Central memory CD8-positive, alpha-beta T cell (primary cell): ENCODE measurements at regions not wholly inside any gene's neighbourhood (a gene's known extent, or its start where the extent isn't known, plus 50 kb on each side); places are given as distances from the start of the nearest gene placed in this dataset.

Experiments used
- ATAC-seq: fragments of 150-1000 bp; cut with Tn5 transposase; replicated peaks from 2 replicates; pipeline ENCODE4 v1.10.0; 2022; ENCODE audit warnings: mild to moderate bottlenecking, moderate FRiP score, moderate number of reproducible peaks; ENCODE audit not compliant: poor library complexity, severe bottlenecking; ENCODE audit errors: extremely low read depth
- DNase-seq, 2 donors: peaks; one replicate each; pipeline ENCODE4 v3.0.0; 2021; ENCODE audit warnings: low spot score in 2 of 2
- H3K27ac Mint-ChIP-seq: one replicate; pipeline ENCODE4 v1.8.0; 2022; ENCODE audit warnings: low read depth, mild to moderate bottlenecking, moderate library complexity, mixed read lengths
- H3K27me3 Mint-ChIP-seq: one replicate; pipeline ENCODE4 v1.8.0; 2022; ENCODE audit warnings: mixed read lengths
- H3K36me3 Mint-ChIP-seq: one replicate; pipeline ENCODE4 v1.8.0; 2022; ENCODE audit warnings: mild to moderate bottlenecking, moderate library complexity, mixed read lengths; ENCODE audit not compliant: insufficient read depth
- H3K4me1 Mint-ChIP-seq: one replicate; pipeline ENCODE4 v1.8.0; 2022; ENCODE audit warnings: mixed read lengths
- H3K4me3 Mint-ChIP-seq: one replicate; pipeline ENCODE4 v1.8.0; 2022; ENCODE audit warnings: mild to moderate bottlenecking, moderate library complexity, mixed read lengths
- H3K9me3 Mint-ChIP-seq: one replicate; pipeline ENCODE4 v1.8.0; 2022; ENCODE audit warnings: mixed read lengths

GRCh38 chr9:26043431-26043830 lies 365.2 kb upstream of the TUSC1 start:
- Mint-ChIP-seq H3K4me3 (no peak overlapping the region), H3K9me3 (no peaks in the 10 kb centered on the region), H3K36me3 (no peaks in the 10 kb centered on the region), H3K27me3 (no peaks in the 10 kb centered on the region), H3K4me1 (no peaks in the 10 kb centered on the region), H3K27ac (no peak overlapping the region)
- no peak for ATAC-seq
- DNase-seq: no peak

GRCh38 chr9:26034786-26035185 lies 356.5 kb upstream of the TUSC1 start:
- H3K36me3 Mint-ChIP-seq: no peaks in the 10 kb centered on the region
- DNase-seq (no peak), ATAC-seq (no peak)
- peaks cover 16% of the 10 kb centered on the region for H3K9me3 Mint-ChIP-seq
- H3K27me3 Mint-ChIP-seq: no peaks in the 10 kb centered on the region
- no peaks in the 10 kb centered on the region for H3K4me1 Mint-ChIP-seq
- H3K27ac Mint-ChIP-seq: no peak overlapping the region
- H3K4me3 Mint-ChIP-seq: no peak overlapping the region

- Mint-ChIP-seq H3K27ac (no peak overlapping the region), H3K36me3 (no peaks in the 10 kb centered on the region), H3K4me3 (no peak overlapping the region), H3K27me3 (no peaks in the 10 kb centered on the region), H3K4me1 (no peaks in the 10 kb centered on the region), H3K9me3 (peaks cover 16% of the 10 kb centered on the region)
- ATAC-seq (no peak), DNase-seq (no peak)
Measured at GRCh38 chr9:26033336-26033735, 355.1 kb upstream of the TUSC1 start.

- H3K9me3 Mint-ChIP-seq: no peaks in the 10 kb centered on the region
- H3K27me3 Mint-ChIP-seq: no peaks in the 10 kb centered on the region
- H3K27ac Mint-ChIP-seq: no peak overlapping the region
- DNase-seq (no peak), ATAC-seq (no peak)
- H3K4me1 Mint-ChIP-seq: no peaks in the 10 kb centered on the region
- H3K36me3 Mint-ChIP-seq: no peaks in the 10 kb centered on the region
- H3K4me3 Mint-ChIP-seq: no peak overlapping the region
Measured at GRCh38 chr9:26026423-26027100, 348.3 kb upstream of the TUSC1 start.

GRCh38 chr9:26013199-26013598 lies 335.0 kb upstream of the TUSC1 start:
- DNase-seq (no peak), ATAC-seq (no peak)
- Mint-ChIP-seq H3K4me3 (no peak overlapping the region), H3K27ac (no peak overlapping the region), H3K27me3 (no peaks in the 10 kb centered on the region), H3K4me1 (no peaks in the 10 kb centered on the region), H3K36me3 (no peaks in the 10 kb centered on the region), H3K9me3 (peaks cover 13% of the 10 kb centered on the region)

GRCh38 chr9:26012797-26013196 lies 334.6 kb upstream of the TUSC1 start:
- Mint-ChIP-seq H3K4me3 (no peak overlapping the region), H3K4me1 (no peaks in the 10 kb centered on the region), H3K27me3 (no peaks in the 10 kb centered on the region), H3K27ac (no peak overlapping the region), H3K9me3 (peaks cover 9% of the 10 kb centered on the region), H3K36me3 (no peaks in the 10 kb centered on the region)
- ATAC-seq (no peak), DNase-seq (no peak)

DNA sequence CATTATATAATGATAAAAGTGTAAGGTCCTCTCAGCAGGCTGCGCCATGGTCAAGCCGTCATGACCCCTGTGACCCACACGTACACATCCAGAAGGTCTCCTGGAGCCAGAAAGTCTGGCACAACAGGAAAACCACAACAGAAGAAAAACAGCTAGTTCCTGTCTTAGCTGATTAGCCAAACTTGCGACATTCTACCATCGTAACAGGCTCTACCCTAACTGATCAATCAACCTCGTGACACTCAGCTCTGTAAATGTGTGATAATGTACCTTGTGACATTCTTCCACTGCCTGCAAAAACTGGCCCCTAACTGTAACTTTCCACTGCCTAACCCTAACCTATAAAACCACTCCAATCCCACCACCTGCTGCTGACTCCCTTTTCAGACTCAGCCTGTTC lies 316.4 kb upstream of the TUSC1 start:
- Mint-ChIP-seq H3K36me3 (peaks cover 2% of the 10 kb centered on the region), H3K4me1 (no peaks in the 10 kb centered on the region), H3K4me3 (no peak overlapping the region), H3K9me3 (peaks cover 33% of the 10 kb centered on the region), H3K27me3 (no peaks in the 10 kb centered on the region), H3K27ac (no peak overlapping the region)
- DNase-seq: no peak
- no peak for ATAC-seq

DNA sequence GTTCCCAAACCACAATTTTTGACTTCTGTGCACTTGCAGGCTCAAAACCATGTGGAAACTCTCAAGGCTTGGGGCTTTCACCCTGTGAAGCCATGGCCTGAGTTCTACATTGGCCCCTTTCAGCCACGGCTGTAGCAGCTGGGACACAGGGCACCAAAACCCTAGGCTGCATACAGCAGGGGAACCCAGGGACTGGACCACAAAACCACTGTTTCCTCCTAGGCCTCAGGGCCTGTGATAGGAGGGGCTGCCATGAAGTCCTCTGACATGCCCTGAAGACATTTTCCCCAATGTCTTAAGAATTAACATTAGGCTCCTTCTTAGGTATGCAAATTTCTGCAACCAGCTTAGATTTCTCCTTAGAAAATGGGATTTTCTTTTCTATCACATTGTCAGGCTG lies 312.1 kb upstream of the TUSC1 start:
- H3K9me3 Mint-ChIP-seq: peaks cover 38% of the 10 kb centered on the region
- peaks cover 2% of the 10 kb centered on the region for H3K36me3 Mint-ChIP-seq
- no peak overlapping the region for H3K27ac Mint-ChIP-seq
- H3K4me1 Mint-ChIP-seq: no peaks in the 10 kb centered on the region
- ATAC-seq (no peak), DNase-seq (no peak)
- no peak overlapping the region for H3K4me3 Mint-ChIP-seq
- no peaks in the 10 kb centered on the region for H3K27me3 Mint-ChIP-seq

DNA sequence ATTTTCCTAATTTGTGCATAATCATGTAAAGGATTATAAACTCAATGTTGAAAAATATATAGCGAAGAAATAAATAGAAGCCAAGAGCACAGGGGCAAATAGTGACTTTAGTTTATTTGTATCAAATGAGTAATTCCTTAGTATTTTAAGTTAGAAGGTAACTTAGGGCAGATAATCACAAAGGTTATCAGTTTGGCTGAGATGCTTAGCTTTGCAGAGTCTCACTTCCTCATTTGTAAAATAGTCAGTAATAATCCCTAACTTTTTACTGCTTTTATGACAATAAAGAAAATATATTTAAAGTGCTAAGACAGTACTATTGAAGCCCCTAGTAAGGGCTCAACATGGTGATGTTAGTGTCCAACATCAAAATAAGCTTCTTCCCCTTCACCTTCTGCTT lies 297.4 kb upstream of the TUSC1 start:
- Mint-ChIP-seq H3K4me3 (no peak overlapping the region), H3K4me1 (no peaks in the 10 kb centered on the region), H3K27ac (no peak overlapping the region), H3K36me3 (no peaks in the 10 kb centered on the region), H3K9me3 (peaks cover 27% of the 10 kb centered on the region), H3K27me3 (no peaks in the 10 kb centered on the region)
- ATAC-seq (no peak), DNase-seq (no peak)

- DNase-seq: no peak
- Mint-ChIP-seq H3K4me1 (no peaks in the 10 kb centered on the region), H3K27ac (no peak overlapping the region), H3K4me3 (no peak overlapping the region), H3K9me3 (peaks cover 6% of the 10 kb centered on the region), H3K27me3 (no peaks in the 10 kb centered on the region), H3K36me3 (no peaks in the 10 kb centered on the region)
- no peak for ATAC-seq
Measured at GRCh38 chr9:25964239-25964638, 286.0 kb upstream of the TUSC1 start.

- no peaks in the 10 kb centered on the region for H3K4me1 Mint-ChIP-seq
- DNase-seq: no peak
- H3K36me3 Mint-ChIP-seq: no peaks in the 10 kb centered on the region
- no peak overlapping the region for H3K4me3 Mint-ChIP-seq
- H3K9me3 Mint-ChIP-seq: peaks cover 21% of the 10 kb centered on the region
- ATAC-seq: no peak
- no peak overlapping the region for H3K27ac Mint-ChIP-seq
- H3K27me3 Mint-ChIP-seq: no peaks in the 10 kb centered on the region
Measured at GRCh38 chr9:25960178-25960577, 281.9 kb upstream of the TUSC1 start.

DNA sequence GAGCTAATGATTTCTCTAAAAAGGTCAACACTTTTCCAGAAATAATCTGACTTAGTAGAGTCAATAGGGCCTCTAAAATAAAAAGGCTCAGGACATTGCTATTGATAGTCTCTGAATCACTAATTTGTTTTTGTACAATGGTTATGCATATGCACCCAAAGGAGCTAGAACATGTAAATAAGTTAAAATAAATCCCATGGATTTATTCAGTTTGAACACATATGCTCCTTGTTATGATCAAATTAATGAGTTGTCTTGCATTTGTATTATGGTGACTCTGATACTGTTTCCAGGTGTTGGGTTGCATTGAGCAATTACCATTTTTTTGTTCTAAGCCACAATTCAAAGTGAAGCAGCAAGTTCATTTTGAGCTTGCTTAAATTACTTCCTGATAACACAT lies 276.0 kb upstream of the TUSC1 start:
- H3K9me3 Mint-ChIP-seq: peaks cover 24% of the 10 kb centered on the region
- no peak overlapping the region for H3K4me3 Mint-ChIP-seq

GRCh38 chr9:25948182-25948581 lies 269.9 kb upstream of the TUSC1 start:
- no peak overlapping the region for H3K27ac Mint-ChIP-seq
- no peak for DNase-seq
- no peak for ATAC-seq
- no peaks in the 10 kb centered on the region for H3K27me3 Mint-ChIP-seq
- peaks cover 2% of the 10 kb centered on the region for H3K36me3 Mint-ChIP-seq
- H3K4me1 Mint-ChIP-seq: no peaks in the 10 kb centered on the region
- H3K4me3 Mint-ChIP-seq: no peak overlapping the region
- H3K9me3 Mint-ChIP-seq: peaks cover 24% of the 10 kb centered on the region

More for the DNA sequence above, 276.0 kb upstream of the TUSC1 start:
- Mint-ChIP-seq H3K4me1 (no peaks in the 10 kb centered on the region), H3K36me3 (peaks cover 1% of the 10 kb centered on the region), H3K27me3 (no peaks in the 10 kb centered on the region), H3K27ac (no peak overlapping the region)
- DNase-seq (no peak), ATAC-seq (no peak)
